GM12892 (cell line): ENCODE measurements at regions not wholly inside any gene's neighbourhood (a gene's known extent, or its start where the extent isn't known, plus 50 kb on each side); places are given as distances from the start of the nearest gene placed in this dataset.

Experiments used
- DNase-seq: peaks from one replicate; pipeline ENCODE4 v3.0.0; 2011; ENCODE audit not compliant: insufficient read length
- FAIRE-seq: peaks from 2 replicates; lab custom pipeline; 2011; peaks lifted over from hg19 to GRCh38; lab: Jason Lieb, UNC
- POLR2A ChIP-seq: IDR thresholded peaks from 2 replicates; pipeline ENCODE4 v1.6.1; 2011; ENCODE audit warnings: low read depth, low read length, control low read depth
- POLR2AphosphoS5 ChIP-seq: IDR thresholded peaks from 2 replicates; pipeline ENCODE4 v1.6.1; 2011; ENCODE audit warnings: low read depth, low read length, control low read depth
- TAF1 ChIP-seq: IDR thresholded peaks from 2 replicates; pipeline ENCODE4 v1.6.1; 2011; ENCODE audit warnings: low read depth, mild to moderate bottlenecking, control low read depth, low read length, borderline replicate concordance

DNA sequence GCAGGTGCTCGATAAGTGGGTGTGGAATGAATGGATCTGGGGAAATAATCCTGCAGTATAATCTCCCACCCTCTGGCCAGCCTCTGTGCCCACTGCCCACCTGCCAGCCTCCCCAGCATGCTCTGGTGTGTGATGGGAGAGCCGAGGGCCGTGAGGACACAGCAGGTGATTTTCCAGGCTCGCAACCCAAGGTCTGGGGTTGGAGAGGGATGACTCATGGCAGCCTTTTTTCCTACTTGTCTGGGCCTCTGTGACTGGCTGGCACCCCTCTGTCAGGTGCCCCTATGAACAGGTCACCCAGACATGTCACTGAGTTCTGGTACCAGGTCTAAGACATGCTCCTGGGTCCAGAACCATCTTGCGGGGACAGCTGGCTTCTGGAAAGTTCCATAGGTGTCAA is 385.7 kb upstream of the TNRC6C start:
- FAIRE-seq: no peak
- DNase-seq: no peak
- no peak for TF ChIP-seq TAF1
- TF ChIP-seq POLR2A: no peak
- TF ChIP-seq POLR2AphosphoS5: no peak

DNA sequence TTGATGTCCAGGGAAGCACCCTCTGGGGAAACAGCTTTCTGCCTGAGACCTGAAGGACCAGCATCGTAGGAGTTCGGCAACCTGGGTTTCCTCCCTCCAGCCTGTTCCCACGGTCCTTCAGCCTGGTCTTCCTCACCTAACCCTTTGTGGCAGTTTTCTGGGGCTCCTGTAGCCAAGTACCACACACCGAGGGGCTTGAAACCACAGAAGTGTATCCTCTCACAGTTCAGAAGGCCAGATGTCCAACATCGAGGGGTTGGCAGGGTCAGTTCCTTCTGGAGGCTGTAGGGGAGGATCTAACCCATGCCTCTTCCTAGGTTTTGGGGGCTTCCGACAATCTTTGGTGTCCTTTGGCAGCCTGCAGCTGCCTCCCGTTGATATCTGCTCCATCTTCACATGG is 381.0 kb upstream of the TNRC6C start:
- no peak for TF ChIP-seq TAF1
- no peak for TF ChIP-seq POLR2AphosphoS5
- TF ChIP-seq POLR2A: no peak
- FAIRE-seq (no peak), DNase-seq (no peak)

DNA sequence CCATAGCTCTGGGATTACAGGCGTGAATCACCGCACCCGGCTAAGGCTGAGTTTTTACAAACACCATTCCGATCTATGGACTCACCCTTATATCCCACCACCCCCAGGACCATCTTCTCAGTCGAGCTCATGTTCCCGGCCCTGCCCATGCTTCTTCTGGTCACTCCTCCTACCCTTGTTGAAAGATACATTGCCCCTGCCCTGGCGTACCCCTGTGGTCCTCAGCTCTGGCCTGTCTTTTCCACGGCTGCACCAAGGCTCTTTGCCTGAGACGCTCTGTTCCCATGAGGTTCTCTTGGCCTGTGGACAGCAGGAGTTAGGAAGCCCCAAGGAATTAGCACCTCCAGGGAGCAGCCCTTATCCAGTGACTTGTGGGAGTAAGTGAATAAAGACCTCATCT is 379.4 kb upstream of the TNRC6C start:
- DNase-seq: no peak
- no peak for TF ChIP-seq TAF1
- TF ChIP-seq POLR2A: no peak
- no peak for TF ChIP-seq POLR2AphosphoS5
- no peak for FAIRE-seq

DNA sequence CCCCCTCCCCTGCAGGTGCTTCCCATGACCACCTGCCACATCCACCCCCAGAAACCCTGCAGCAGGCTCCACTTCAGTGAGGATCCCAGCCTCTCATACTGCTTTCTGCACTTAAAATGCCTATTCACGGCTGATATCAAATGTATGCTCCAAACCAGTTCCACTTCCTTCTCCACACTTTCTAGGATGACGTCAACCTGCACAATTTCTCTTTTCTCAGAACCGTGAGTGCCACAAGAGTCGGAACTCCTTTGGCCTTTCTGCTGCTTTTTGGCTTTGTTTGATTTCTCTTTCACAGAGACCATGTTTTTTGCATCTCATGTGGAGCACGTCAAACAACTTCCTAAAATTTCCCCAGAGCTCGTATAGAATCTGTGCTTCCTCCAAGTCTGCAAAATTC is 378.8 kb upstream of the TNRC6C start:
- no peak for TF ChIP-seq POLR2A
- FAIRE-seq (no peak), DNase-seq (no peak)

DNA sequence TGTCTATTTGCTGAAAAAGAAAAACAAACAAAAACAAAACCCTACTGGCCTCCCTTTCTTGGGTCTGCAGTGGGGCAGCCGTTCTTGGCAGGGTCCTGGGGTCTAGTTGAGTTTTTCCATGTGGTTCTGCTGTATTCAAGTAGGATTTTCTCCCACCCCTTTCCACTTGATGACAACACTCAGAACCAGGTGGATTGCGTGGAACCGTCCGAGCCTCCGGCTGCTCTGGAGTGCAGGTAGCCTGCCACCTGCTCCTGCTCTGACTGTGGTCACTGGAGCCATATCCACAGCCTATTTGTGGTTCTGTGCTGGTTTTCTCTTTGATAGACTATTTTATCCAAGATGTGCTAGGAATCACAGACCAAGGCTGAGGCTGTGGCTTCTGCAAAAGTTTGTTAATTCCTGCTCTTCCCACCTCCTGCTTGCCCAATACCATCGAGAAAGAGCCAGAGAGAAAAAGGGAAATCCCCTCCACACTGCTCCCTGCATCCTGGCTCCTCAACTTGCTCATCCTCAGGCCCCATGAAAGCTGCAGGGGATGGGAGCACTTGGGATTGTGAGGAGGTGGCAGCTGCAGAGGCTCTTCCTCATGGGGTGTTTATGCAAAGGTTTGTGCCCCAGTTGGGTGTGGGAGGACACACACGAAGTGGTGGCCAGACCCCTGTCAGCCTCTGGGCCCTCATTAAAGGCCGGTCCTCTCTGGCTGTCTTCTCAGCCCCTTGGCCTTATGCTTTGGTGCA is 377.8 kb upstream of the TNRC6C start:
- no peak for FAIRE-seq
- TF ChIP-seq TAF1 (no peak), POLR2AphosphoS5 (no peak), POLR2A (no peak)
- DNase-seq: no peak

DNA sequence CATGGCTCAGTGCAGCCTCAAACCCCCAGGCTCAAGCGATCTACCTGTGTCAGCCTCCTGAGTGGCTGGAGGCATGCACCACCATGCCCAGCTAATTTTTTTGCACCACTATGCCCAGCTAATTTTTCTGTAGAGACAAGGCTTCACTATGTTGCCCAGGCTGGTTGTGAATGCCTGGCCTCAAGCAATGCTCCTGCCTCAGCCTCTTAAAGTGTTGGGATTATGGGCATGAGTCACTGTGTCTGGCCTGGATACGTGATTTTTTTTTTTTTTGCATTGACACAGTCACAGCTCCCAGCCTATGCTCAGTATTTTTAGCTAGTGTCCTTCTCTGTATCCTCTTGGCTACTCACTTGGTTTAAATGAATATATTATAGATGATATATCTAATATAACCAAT is 377.0 kb upstream of the TNRC6C start:
- FAIRE-seq (no peak), DNase-seq (no peak)
- TF ChIP-seq TAF1: no peak
- no peak for TF ChIP-seq POLR2AphosphoS5
- TF ChIP-seq POLR2A: no peak

DNA sequence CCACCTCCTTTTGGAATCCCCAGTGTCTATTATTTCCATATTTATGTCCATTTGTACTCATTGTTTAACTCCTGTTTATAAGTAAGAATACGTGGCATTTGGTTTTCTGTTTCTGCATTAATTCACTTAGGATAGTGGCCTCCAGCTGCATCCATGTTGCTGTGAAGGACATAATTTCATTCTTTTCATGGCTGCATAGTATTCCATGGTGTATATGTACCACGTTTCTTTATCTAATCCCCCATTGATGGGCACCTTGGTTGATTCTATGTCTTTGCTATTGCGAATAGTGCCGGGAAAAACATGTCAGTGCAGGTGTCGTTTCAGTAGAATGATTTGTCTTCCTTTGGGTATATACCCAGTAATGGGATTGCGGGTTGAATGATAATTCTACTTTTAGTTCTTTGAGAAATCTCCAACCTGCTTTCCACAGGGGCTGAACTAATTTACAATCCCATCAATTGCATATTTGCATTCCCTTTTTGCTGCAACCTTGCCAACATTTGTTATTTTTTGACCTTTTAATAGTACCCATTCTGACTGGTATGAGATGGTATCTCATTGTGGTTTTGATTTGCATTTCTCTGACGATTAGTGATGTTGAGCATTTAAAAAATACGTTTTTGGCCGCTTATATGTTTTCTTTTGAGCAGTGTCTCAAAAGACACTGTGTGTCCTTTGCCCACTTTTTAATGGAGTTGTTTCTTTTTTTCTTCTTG is 373.2 kb upstream of the TNRC6C start:
- no peak for TF ChIP-seq TAF1
- no peak for TF ChIP-seq POLR2A
- no peak for TF ChIP-seq POLR2AphosphoS5
- DNase-seq (no peak), FAIRE-seq (no peak)

DNA sequence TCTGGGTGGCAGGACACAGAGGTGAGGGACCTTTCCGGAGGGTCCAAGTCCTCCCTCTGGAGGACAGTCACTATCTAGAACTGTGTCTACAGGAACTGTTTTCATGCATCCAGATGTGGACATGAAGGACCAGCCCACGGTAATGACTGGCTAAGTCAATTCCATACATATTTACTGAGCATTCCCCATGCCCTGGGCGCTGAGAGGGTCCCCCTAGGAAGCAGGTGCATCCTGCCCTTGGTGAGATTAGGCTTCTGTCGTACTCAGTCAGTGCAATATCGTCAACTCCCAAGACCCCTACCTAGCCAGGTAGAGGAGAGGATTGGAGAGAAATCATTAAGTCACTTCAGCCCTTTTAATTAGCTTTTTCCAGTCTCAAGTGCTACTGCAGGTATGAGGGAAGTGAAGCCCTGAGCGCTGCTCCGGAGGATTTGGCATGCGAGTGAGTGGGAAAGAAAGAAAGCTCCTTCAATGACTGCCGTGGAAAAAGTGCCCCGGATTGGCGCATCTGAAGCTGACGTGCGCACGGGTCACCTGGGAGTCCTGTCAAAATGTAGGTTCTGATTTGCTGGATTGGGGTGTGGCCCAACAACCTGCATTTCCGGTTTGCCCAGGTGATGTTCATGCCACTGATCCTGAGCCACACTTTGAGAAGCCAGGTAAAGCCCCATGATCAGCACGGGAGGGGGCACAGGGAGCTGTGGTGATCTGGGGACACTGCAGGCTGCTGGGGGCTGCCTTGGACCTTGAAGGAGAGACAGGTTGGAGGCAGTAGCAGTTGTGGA is 367.4 kb upstream of the TNRC6C start:
- TF ChIP-seq POLR2AphosphoS5 (no peak), TAF1 (no peak), POLR2A (no peak)
- no peak for FAIRE-seq
- no peak for DNase-seq

DNA sequence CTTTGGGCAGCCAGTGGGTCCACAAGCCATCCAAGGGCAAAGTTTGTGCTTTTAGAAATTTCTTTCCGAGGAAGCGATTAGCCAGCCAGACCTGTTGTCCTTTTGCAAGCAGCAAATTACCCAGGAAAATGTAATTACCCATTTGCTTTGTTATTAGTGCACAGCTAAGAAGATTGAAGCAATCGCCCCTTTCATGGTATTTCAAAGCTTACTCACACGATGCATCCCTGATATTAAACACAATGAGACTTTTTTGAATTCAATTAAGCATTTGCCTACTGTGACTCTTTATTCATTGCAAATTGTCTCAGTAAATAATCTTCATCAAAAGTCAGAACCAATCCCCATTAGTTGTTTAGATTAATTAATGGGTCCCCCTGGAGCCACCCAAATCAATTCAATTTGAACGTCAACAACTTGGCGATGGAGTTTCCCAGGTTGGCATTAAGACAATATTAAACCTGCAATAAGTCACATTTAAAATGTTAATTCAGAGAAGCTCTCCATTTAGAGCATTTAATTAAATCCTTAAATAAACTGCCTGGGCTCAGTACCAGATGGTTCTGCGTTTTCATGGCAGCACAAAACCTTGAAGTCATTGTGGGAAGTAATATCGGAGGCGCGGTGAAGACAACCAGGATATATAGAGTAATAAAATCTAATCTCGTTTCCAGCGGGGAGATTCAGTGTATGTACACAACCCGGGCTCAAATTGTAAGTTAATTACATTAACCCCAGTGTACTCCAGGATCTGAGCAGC is 366.2 kb upstream of the TNRC6C start:
- FAIRE-seq (no peak), DNase-seq (no peak)
- no peak for TF ChIP-seq POLR2A
- TF ChIP-seq TAF1: no peak
- TF ChIP-seq POLR2AphosphoS5: no peak

DNA sequence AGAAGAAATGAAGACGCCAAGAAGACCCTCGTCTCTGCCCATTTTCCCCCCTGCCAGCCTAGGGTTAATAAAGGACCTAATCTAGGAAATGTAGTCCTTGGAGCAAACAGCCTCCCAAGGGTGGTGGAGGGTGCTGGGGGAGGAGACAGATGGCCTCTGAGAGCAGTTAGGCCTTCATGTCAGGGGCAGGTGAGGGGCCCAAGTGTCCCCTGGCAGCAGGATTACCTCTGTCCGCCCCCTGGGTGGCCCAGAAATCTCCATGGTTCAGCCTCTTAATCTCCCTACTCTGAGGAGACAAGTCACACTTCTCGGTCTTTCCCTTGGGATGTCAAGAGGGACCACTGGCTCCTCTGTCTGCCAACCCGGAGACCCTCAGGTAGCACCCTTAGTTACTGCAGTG is 365.4 kb upstream of the TNRC6C start:
- TF ChIP-seq POLR2A (no peak), TAF1 (no peak), POLR2AphosphoS5 (no peak)
- DNase-seq (no peak), FAIRE-seq (no peak)

DNA sequence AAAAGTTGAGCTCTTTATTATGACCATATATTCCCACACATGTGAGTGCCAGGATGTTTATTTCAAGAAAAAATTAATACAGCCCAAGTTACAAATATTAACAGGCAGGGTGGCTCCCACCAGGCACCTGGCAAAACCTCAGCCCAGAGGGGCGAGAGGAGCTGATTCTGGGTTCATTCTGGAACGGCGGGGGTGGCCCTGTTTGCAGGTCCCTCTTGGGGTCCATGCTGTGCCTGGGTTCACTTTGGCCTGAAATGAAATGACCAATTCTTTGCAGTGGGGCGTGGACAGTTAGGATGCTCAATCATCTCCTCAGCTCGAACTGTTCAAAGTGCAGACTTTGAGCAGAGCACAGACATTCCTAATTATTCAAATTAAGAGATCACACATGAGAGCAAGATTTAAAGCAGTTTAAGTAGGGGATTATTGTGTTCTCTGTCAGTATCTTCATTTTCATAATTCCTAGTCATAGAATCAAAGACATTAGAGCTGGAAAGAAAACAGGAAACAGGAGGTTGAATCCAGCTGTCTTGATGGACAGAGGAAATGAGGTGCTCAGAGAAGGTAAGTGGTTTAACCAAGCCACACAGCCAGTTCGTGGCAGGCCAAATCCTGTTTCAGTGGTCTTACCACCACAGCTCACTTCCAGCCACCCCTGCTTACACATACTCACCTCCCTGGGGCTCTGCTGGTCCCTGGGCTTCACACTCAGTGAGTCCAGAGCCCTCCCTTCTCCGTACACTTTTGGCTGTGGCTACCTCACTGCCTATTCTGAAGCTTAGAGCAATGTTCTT is 363.9 kb upstream of the TNRC6C start:
- TF ChIP-seq POLR2A: no peak
- TF ChIP-seq POLR2AphosphoS5: no peak
- TF ChIP-seq TAF1: no peak
- DNase-seq: no peak
- FAIRE-seq: no peak
